Activated CD8-positive, alpha-beta memory T cell treated with anti-CD3 and anti-CD28 coated beads, Interleukin-2, amount 10 ng/mL, durations not matched to agents 7 days and 5 days (primary cell): ENCODE measurements at regions not wholly inside any gene's neighbourhood (a gene's known extent, or its start where the extent isn't known, plus 50 kb on each side); places are given as distances from the start of the nearest gene placed in this dataset.
"Not testable (repeated sequence)": the region's sequence is repeated elsewhere in the genome, so short reads cannot be mapped to it uniquely, and the experiment has no call there.

Source experiments
- ATAC-seq: fragments of 150-1000 bp; cut with Tn5 transposase; one replicate; pipeline ENCODE4 v1.10.0; 2021; ENCODE audit warnings: moderate library complexity
- CTCF ChIA-PET: fragments of 350-600 bp; sonication (Branson Sonifier 250); formaldehyde crosslinking; loops from one replicate; lab custom pipeline; 2021; ENCODE audit warnings: antibody characterized with exemption; lab: Charles Lee
- DNase-seq: peaks from one replicate; pipeline ENCODE4 v3.0.0-alpha.2; 2020
- H3K27ac Mint-ChIP-seq: one replicate; pipeline ENCODE4 v1.8.0; 2021; ENCODE audit warnings: mild to moderate bottlenecking, mixed read lengths
- H3K27me3 Mint-ChIP-seq: one replicate; pipeline ENCODE4 v1.8.0; 2021; ENCODE audit warnings: mixed read lengths
- H3K36me3 Mint-ChIP-seq: one replicate; pipeline ENCODE4 v1.8.0; 2021; ENCODE audit warnings: mild to moderate bottlenecking, mixed read lengths
- H3K4me1 Mint-ChIP-seq: one replicate; pipeline ENCODE4 v1.8.0; 2021; ENCODE audit warnings: mixed read lengths
- H3K4me3 Mint-ChIP-seq: one replicate; pipeline ENCODE4 v1.8.0; 2021; ENCODE audit warnings: mild to moderate bottlenecking, moderate library complexity, mixed read lengths
- H3K9me3 Mint-ChIP-seq: one replicate; pipeline ENCODE4 v1.8.0; 2022; ENCODE audit warnings: low read depth, mixed read lengths

DNA sequence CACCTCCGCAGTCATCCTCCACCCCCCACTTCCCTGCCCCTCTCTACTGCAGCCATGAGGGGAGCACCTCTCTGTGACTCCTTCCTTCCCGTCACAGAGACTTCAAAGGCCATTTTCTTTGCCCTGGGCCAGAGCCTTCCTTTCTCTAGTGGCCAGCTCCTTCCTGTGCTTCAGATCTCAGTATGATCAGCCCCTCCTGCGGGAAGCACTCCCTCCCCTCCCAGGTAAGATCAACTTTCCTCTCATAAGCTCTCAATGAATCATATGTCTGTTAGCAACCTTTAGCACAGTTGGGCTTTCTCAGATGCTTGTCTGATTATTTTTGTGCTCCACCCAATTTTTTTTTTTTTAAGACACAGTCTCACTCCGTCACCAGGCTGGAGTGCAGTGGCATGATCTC lies 241.0 kb upstream of the PRSS1 start:
- ATAC-seq (no peak), DNase-seq (no peak)
- peak overlapping the region; percentile 29 for H3K27ac Mint-ChIP-seq
- no peaks in the 10 kb centered on the region for H3K36me3 Mint-ChIP-seq
- CTCF ChIA-PET = interaction anchor here (1.0 to 1.1 kb wide), 2 partner anchors 11 to 49 kb away, joined by 3 read pairs; no protein-coding TSS in a partner anchor
- no peak overlapping the region for H3K4me3 Mint-ChIP-seq
- peaks cover 8% of the 10 kb centered on the region for H3K27me3 Mint-ChIP-seq
- H3K9me3 Mint-ChIP-seq = no peaks in the 10 kb centered on the region
- peaks cover 6% of the 10 kb centered on the region for H3K4me1 Mint-ChIP-seq

DNA sequence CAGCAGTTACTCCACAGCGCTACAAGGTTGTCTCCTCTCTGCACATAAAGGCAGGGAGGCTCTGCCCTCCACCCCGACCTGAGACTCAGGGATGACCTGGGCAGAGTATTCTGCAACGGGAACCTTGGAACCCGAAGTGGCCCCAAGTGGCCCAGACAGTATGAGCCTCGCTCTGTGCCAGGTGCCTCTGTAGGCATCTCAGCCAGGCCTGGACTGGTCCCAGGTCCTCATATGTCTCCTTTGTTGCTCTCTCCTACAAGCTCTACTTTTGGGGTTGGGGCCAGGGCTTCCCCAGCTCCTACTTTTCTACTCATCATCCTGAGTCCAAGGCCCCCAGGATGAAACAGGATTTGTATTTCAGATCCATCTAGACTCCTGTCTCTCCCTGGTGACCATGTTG lies 241.5 kb upstream of the PRSS1 start:
- Mint-ChIP-seq H3K4me3 (no peak overlapping the region), H3K27ac (peak overlapping the region; percentile 29), H3K27me3 (peaks cover 8% of the 10 kb centered on the region), H3K36me3 (no peaks in the 10 kb centered on the region), H3K9me3 (no peaks in the 10 kb centered on the region), H3K4me1 (peaks cover 6% of the 10 kb centered on the region)
- CTCF ChIA-PET = interaction anchor here (1.0 to 1.1 kb wide), 2 partner anchors 10 to 49 kb away, joined by 3 read pairs; no protein-coding TSS in a partner anchor
- DNase-seq (no peak), ATAC-seq (no peak)

DNA sequence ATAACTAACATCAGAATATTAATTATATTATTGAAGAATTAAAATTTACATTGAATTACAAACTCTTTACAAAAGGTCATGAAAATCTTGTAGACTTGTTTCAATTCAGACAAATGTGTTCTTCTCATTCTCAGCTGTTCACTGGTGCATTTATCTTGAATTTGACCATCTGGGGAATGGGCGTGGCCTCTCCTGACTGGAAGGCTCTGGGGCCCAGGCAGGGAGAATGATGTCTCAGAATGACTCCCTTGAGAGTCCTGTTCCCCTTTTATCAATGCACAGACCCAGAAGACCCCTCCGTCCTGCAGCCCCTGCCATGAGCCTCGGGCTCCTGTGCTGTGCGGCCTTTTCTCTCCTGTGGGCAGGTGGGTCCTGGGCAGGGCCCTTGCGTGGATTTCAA lies 242.2 kb upstream of the PRSS1 start:
- not testable (repeated sequence) for ATAC-seq, H3K9me3 Mint-ChIP-seq

DNA sequence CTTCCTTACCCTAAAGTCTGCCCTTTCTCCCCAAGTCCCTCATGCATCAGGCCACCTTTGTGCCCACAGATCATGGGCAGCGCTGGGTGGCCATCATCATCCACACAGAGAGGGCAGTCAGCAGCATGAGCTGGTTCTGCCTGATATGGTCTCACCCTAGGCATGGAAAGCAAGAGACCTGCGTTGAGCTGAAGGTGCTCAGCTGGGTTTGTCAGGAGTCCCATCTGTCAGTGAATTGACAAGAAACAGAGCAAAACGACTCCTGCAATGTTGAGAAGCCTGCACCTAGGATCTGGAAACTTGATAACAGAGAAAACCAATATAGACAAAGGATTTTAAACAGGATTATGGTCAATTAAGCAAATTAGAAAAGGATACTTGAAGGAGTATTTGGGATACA lies 242.7 kb upstream of the PRSS1 start:
- Mint-ChIP-seq H3K27me3 (peaks cover 8% of the 10 kb centered on the region), H3K4me3 (no peak overlapping the region), H3K36me3 (no peaks in the 10 kb centered on the region), H3K9me3 (no peaks in the 10 kb centered on the region), H3K4me1 (peaks cover 3% of the 10 kb centered on the region), H3K27ac (no peak overlapping the region)
- CTCF ChIA-PET = interaction anchor here (0.8 to 1.9 kb wide), 3 partner anchors 9 to 15 kb away, joined by 3 to 10 read pairs (median 3); no protein-coding TSS in a partner anchor
- ATAC-seq = no peak
- DNase-seq = no peak

More for the DNA sequence above, 242.2 kb upstream of the PRSS1 start:
- not testable (repeated sequence) for H3K27ac Mint-ChIP-seq, H3K36me3 Mint-ChIP-seq, H3K4me3 Mint-ChIP-seq, H3K4me1 Mint-ChIP-seq, H3K27me3 Mint-ChIP-seq, DNase-seq
- CTCF ChIA-PET = interaction anchor here (1.3 kb wide), 1 partner anchor 9 kb away, joined by 3 read pairs; no protein-coding TSS in a partner anchor

DNA sequence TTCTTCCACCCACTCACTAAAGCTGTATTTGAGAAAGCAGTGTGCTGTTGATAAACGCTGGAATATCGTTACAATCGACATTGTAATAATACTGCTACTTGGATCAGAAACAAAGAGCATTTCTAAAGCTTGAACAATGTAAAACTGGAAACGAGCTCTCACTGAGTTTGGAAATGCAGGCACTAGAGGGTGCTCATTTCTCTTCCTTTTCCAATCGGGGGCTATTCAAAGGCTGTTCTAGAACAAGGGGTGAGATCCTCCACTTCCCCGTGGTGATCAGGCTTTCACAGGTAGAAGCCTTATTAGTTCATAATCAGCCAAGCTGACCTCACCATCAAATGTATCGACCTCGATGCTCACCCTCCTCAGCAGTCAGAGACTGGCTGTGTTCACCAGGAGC lies 245.3 kb upstream of the PRSS1 start:
- peaks cover 13% of the 10 kb centered on the region for H3K4me1 Mint-ChIP-seq
- not testable (repeated sequence) for H3K36me3 Mint-ChIP-seq, H3K27me3 Mint-ChIP-seq, H3K9me3 Mint-ChIP-seq, H3K27ac Mint-ChIP-seq, H3K4me3 Mint-ChIP-seq, DNase-seq, ATAC-seq
- CTCF ChIA-PET = interaction anchor here (1.1 kb wide), 1 partner anchor 12 kb away, joined by 3 read pairs; no protein-coding TSS in a partner anchor

DNA sequence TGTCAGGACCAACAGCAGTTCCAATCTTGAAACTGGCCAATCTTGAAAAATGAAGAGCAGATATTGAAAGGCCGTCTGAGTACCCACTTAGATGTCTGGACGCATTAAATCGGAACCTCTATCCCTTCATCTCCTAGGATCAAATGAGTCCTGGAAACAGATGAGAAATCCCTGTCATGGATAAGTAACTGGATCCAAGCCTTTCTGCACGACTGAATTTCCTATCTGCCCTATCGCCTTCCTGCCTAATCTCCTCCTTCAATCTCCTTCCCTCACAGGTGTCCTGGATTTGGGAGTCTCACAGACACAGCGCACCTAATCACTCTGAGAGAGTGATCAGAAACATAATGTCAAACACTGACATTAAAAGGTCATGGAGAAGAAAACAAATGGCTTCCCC lies 245.2 kb upstream of the PRSS58 start:
- H3K27me3 Mint-ChIP-seq = peaks cover 11% of the 10 kb centered on the region
- ATAC-seq (no peak), DNase-seq (no peak)
- no peak overlapping the region for H3K4me3 Mint-ChIP-seq
- H3K9me3 Mint-ChIP-seq = no peaks in the 10 kb centered on the region
- peaks cover 11% of the 10 kb centered on the region for H3K4me1 Mint-ChIP-seq
- no peaks in the 10 kb centered on the region for H3K36me3 Mint-ChIP-seq
- CTCF ChIA-PET = no interaction called here
- no peak overlapping the region for H3K27ac Mint-ChIP-seq

DNA sequence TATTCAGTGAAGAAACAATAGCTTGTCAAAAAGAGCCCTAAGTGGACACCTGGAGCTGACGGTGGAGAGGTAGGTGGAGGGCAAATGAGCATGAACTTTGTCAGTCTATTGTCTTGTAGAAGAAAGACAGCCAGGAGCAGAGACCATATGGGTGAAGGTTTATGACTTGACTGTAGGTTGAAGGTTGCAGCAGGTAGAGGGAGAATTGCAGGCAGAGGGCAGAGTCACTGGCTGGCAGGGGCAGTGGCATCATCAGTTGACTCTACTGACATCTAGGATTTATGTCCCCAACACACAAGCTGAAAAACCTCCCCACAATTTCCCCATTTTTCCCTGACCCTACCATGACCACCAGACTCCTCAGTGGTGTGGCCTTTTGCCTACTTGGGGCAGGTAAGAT lies 243.6 kb upstream of the PRSS58 start:
- peaks cover 15% of the 10 kb centered on the region for H3K4me1 Mint-ChIP-seq
- no peak for ATAC-seq
- CTCF ChIA-PET = interaction anchor here (0.9 to 2.2 kb wide), 3 partner anchors 14 to 502 kb away, joined by 4 to 6 read pairs (median 4); no protein-coding TSS in a partner anchor
- no peak overlapping the region for H3K27ac Mint-ChIP-seq
- no peak overlapping the region for H3K4me3 Mint-ChIP-seq
- H3K36me3 Mint-ChIP-seq = no peaks in the 10 kb centered on the region
- peaks cover 11% of the 10 kb centered on the region for H3K27me3 Mint-ChIP-seq
- DNase-seq = no peak
- H3K9me3 Mint-ChIP-seq = no peaks in the 10 kb centered on the region

DNA sequence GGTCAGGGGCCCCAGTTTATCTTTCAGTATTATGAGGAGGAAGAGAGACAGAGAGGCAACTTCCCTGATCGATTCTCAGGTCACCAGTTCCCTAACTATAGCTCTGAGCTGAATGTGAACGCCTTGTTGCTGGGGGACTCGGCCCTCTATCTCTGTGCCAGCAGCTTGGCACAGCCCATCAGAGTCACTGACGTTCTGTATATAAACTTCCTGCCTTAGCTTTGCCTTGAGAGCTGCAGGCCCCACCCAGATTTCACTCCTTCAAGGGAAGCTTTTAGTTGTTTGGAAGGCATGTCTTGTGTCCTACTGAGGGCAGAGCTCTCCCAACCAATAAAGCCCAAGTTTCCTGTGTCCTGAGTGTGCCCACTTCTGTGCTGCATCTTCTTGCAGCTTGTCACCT lies 242.5 kb upstream of the PRSS58 start:
- peak overlapping the region; percentile 14 for H3K4me3 Mint-ChIP-seq
- peaks cover 21% of the 10 kb centered on the region for H3K4me1 Mint-ChIP-seq
- CTCF ChIA-PET = interaction anchor here (0.9 to 2.2 kb wide), 5 partner anchors 11 to 503 kb away, joined by 3 to 6 read pairs (median 4); no protein-coding TSS in a partner anchor
- DNase-seq = no peak
- H3K36me3 Mint-ChIP-seq = no peaks in the 10 kb centered on the region
- H3K9me3 Mint-ChIP-seq = no peaks in the 10 kb centered on the region
- H3K27ac Mint-ChIP-seq = peak overlapping the region; percentile 17
- peak; percentile 68 for ATAC-seq
- peaks cover 7% of the 10 kb centered on the region for H3K27me3 Mint-ChIP-seq

DNA sequence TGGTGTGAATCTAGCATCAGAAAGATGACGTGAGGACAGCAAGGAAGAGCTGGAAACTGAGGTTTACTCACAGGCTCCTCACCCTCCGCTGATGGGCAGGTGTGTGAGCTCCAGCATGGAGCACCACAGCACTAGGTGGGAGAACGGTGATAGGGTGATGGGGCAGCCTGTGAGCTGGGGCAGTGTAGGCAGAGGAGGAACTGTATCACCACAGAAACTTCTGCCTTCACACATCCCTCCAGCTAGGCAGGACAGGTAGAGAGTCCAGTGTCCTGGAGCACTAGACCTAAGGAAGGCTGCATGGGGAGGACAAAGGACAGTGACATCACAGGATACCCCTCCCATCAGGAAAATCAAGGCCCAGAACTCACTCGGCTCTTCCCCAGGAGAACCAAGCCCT lies 241.8 kb upstream of the PRSS58 start:
- no peak for DNase-seq
- Mint-ChIP-seq H3K27me3 (peaks cover 3% of the 10 kb centered on the region), H3K4me1 (peaks cover 21% of the 10 kb centered on the region), H3K36me3 (no peaks in the 10 kb centered on the region), H3K27ac (peak overlapping the region; percentile 46), H3K4me3 (no peak overlapping the region), H3K9me3 (no peaks in the 10 kb centered on the region)
- CTCF ChIA-PET = interaction anchor here (1.1 to 1.5 kb wide), 2 partner anchors 16 to 21 kb away, joined by 3 to 4 read pairs; no protein-coding TSS in a partner anchor
- ATAC-seq = peak; percentile 41

DNA sequence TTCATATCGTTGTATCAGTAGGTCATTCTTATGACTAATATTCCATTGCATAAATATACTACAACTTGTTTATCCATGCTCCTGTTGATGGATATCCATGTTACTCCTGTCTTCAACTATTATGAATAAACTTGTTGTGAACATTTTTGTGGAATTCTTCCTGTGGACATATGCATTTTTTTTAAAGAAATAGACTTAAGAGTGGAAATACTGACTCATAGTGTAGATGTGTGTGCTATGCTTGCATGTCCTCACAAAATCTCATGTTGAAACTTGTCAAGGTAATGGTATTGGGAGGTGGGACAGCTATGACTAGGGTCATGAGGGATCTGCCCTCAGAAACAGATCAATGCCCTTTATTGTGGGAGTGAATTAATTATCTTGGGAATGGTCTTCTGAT lies 240.5 kb upstream of the PRSS58 start:
- Mint-ChIP-seq H3K27me3 (peaks cover 3% of the 10 kb centered on the region), H3K4me3 (no peak overlapping the region), H3K36me3 (no peaks in the 10 kb centered on the region), H3K9me3 (no peaks in the 10 kb centered on the region), H3K27ac (no peak overlapping the region), H3K4me1 (peaks cover 21% of the 10 kb centered on the region)
- DNase-seq = no peak
- ATAC-seq = no peak
- CTCF ChIA-PET = interaction anchor here (0.7 to 4.4 kb wide), 10 partner anchors 10 to 316 kb away, joined by 3 to 15 read pairs (median 4); no protein-coding TSS in a partner anchor

DNA sequence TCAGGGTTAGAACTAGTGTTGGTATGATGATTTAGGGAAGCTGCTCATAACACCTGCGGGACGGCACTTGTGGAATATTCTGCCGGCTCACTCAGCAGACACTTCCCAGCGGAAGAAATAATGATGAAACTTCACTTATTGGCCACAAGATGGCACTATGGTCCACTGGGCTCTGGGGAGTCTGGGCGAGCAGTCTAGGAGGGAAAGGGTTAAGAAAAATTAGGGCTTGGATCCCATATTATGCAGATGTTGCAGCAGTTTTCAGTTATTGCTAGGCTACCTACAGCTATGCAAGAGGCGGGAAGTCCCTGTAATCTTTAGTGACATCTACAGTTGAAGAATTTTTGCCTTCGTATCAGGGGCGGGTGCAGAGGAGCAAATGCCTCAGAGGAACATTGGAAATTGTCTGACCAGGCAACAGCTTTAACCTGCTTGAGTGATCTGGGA lies 238.7 kb upstream of the PRSS58 start:
- CTCF ChIA-PET = interaction anchor here (0.7 to 4.5 kb wide), 15 partner anchors 9 to 721 kb away, joined by 3 to 55 read pairs (median 5); no protein-coding TSS in a partner anchor
- peak; percentile 48 for ATAC-seq
- Mint-ChIP-seq H3K36me3 (no peaks in the 10 kb centered on the region), H3K27ac (no peak overlapping the region), H3K4me3 (peak overlapping the region; percentile 7), H3K27me3 (peaks cover 3% of the 10 kb centered on the region), H3K9me3 (no peaks in the 10 kb centered on the region), H3K4me1 (peaks cover 23% of the 10 kb centered on the region)
- DNase-seq = no peak

DNA sequence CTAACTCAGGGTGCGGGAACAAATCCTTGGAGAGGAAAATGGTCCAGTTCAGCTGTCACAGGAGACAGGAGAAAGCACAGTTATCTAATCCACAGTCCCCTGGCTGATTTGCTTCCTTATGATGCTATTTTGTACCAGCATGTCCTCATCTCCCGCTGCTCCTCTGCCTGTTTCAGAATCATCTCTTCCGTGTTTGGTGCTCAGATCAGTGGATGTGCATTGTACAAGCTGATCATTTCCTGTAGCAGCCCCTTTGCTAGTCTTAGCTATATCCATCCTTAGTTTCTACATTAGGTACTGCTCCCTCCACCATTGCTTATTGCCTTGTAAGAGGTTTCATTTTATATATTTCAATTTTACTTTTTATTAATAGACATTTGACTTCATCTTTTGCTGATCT lies 238.0 kb upstream of the PRSS58 start:
- H3K27me3 Mint-ChIP-seq, H3K9me3 Mint-ChIP-seq, DNase-seq, H3K27ac Mint-ChIP-seq, H3K36me3 Mint-ChIP-seq, H3K4me3 Mint-ChIP-seq: not testable (repeated sequence)
- CTCF ChIA-PET = interaction anchor here (1.1 to 4.5 kb wide), 8 partner anchors 11 to 721 kb away, joined by 3 to 55 read pairs (median 6); no protein-coding TSS in a partner anchor
- ATAC-seq = peak; percentile 27
- peaks cover 23% of the 10 kb centered on the region for H3K4me1 Mint-ChIP-seq

DNA sequence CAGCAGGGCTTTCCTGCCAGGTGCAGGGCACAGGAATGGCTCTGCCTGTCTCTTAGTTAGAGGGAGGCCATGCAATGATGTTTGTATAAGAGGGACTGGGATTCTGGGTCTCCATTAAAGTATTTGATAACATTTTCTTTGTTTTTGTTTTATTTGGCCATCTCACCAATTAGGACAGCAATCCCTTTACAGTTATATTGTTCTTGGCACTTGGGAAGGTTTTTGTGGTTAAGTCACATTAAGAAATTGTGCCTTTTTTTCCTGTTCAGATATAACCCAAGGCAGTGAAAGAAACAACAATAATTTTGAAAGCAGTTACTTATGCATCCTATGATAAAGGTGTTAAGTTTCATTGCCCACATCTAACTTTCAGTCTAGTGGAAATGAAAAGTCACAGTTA lies 237.4 kb upstream of the PRSS58 start:
- H3K4me3 Mint-ChIP-seq, H3K9me3 Mint-ChIP-seq, DNase-seq, H3K27ac Mint-ChIP-seq, ATAC-seq, H3K27me3 Mint-ChIP-seq, H3K36me3 Mint-ChIP-seq: not testable (repeated sequence)
- CTCF ChIA-PET = interaction anchor here (0.9 to 4.5 kb wide), 6 partner anchors 11 to 120 kb away, joined by 3 to 55 read pairs (median 6); no protein-coding TSS in a partner anchor
- H3K4me1 Mint-ChIP-seq = peaks cover 18% of the 10 kb centered on the region

DNA sequence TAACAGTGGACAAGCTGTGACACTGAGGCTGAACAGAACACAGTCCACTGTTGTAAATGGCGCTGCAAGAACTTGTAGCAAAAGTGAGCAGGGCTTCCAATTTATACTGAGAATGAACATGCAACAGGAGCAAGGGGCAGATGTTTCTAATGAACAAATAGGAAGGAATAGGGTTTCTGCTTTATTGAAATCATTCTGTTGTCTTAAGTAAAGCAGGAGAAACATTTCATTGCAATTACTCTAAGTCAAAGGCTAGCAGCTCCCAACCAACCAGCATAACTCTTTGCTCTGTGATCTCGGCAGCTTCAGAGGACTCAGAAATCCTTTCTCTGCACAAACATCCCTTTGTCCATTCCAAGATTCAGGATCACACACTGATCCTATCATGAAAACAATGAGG lies 236.2 kb upstream of the PRSS58 start:
- Mint-ChIP-seq H3K27ac (no peak overlapping the region), H3K9me3 (no peaks in the 10 kb centered on the region), H3K4me3 (no peak overlapping the region), H3K4me1 (peaks cover 12% of the 10 kb centered on the region), H3K36me3 (no peaks in the 10 kb centered on the region), H3K27me3 (peaks cover 3% of the 10 kb centered on the region)
- CTCF ChIA-PET = interaction anchor here (4.4 to 4.5 kb wide), 2 partner anchors 9 to 35 kb away, joined by 15 to 55 read pairs; no protein-coding TSS in a partner anchor
- DNase-seq = no peak
- ATAC-seq = no peak
